Panc1 (cell line): ENCODE measurements at regions not wholly inside any gene's neighbourhood (a gene's known extent, or its start where the extent isn't known, plus 50 kb on each side); places are given as distances from the start of the nearest gene placed in this dataset. TPM values are rescaled to one million over a fixed set of nuclear protein-coding genes. Genes with fewer than 3 reads are reported as not detected.

Experiments
- ATAC-seq: fragments of 200-7000 bp; cut with Tn5 transposase; 2 replicates; pipeline ENCODE4 v1.9.1; 2020; ENCODE audit warnings: mild to moderate bottlenecking, moderate library complexity
- BruUV-seq: library from RNA; stranded (reverse); fragments of 400-500 nt; replicated peaks from 2 replicates; lab custom pipeline; 2021; lab: Mats Ljungman, UMichigan
- CTCF ChIA-PET: fragments of 300-600 bp; sonication (Branson Sonifier 250); formaldehyde crosslinking; loops from one replicate; lab custom pipeline; 2022; ENCODE audit warnings: antibody characterized with exemption; lab: Charles Lee
- POLR2A ChIA-PET: fragments of 300-600 bp; sonication (Branson Sonifier 250); formaldehyde crosslinking; loops from one replicate; lab custom pipeline; 2022; ENCODE audit warnings: antibody characterized with exemption; lab: Charles Lee
- DNase-seq: peaks from one replicate; pipeline ENCODE4 v3.0.0-alpha.2; 2010; ENCODE audit warnings: low read depth, low spot score
- H3K27ac ChIP-seq: 2 replicates; pipeline ENCODE4 v1.5.1; 2011; ENCODE audit warnings: mild to moderate bottlenecking, low read length, inconsistent platforms
- H3K27me3 ChIP-seq: fragments of 200-500 bp; sonication (Bioruptor generic); 2 replicates; pipeline ENCODE4 v1.6.0; 2014; ENCODE audit warnings: low read length, inconsistent platforms; ENCODE audit not compliant: control insufficient read depth, insufficient read depth
- H3K36me3 ChIP-seq: fragments of 200-500 bp; sonication (Bioruptor generic); 2 replicates; pipeline ENCODE4 v1.5.1; 2014; ENCODE audit warnings: inconsistent platforms, mild to moderate bottlenecking, low read length, moderate library complexity; ENCODE audit not compliant: control insufficient read depth, insufficient read depth
- H3K4me1 ChIP-seq: 2 replicates; pipeline ENCODE4 v1.5.1; 2011; ENCODE audit warnings: inconsistent platforms, mild to moderate bottlenecking, low read length, moderate library complexity; ENCODE audit not compliant: control insufficient read depth, insufficient read depth
- H3K4me3 ChIP-seq, 2 experiments: 2 replicates each; pipeline ENCODE4 v1.5.1; 2011 to 2012; ENCODE audit warnings: low read depth in 2 of 2, low read length in 2 of 2, mild to moderate bottlenecking in 2 of 2, inconsistent platforms in 1 of 2, moderate library complexity in 1 of 2
- H3K9me3 ChIP-seq: fragments of 200-500 bp; sonication (Bioruptor generic); 2 replicates; pipeline ENCODE4 v1.5.1; 2014; ENCODE audit warnings: low read depth, mild to moderate bottlenecking, inconsistent platforms, low read length, moderate library complexity; ENCODE audit not compliant: control insufficient read depth, insufficient read depth
- POLR2AphosphoS5 ChIP-seq: IDR thresholded peaks from 2 replicates; pipeline ENCODE4 v1.6.1; 2012; ENCODE audit warnings: mild to moderate bottlenecking, low read depth, low read length, moderate library complexity
- REST ChIP-seq, 2 experiments: IDR thresholded peaks; 2 replicates each; pipeline ENCODE4 v1.6.1; 2011 to 2012; ENCODE audit warnings: low read depth in 2 of 2, control low read depth in 1 of 2, low read length in 1 of 2, mild to moderate bottlenecking in 1 of 2, moderate library complexity in 1 of 2; ENCODE audit not compliant: insufficient read depth in 1 of 2
- SIN3A ChIP-seq: IDR thresholded peaks from 2 replicates; pipeline ENCODE4 v1.6.1; 2012; ENCODE audit warnings: low read depth, mild to moderate bottlenecking, low read length, moderate library complexity, borderline replicate concordance; ENCODE audit not compliant: insufficient read depth
- TCF7L2 ChIP-seq: IDR thresholded peaks from 2 replicates; pipeline ENCODE4 v1.6.1; 2011; ENCODE audit warnings: mild to moderate bottlenecking, low read depth, low read length, inconsistent platforms
- in situ Hi-C: cut with HindIII; loops from 2 replicates; pipeline ENCODE4 v1.10.0; 2016; ENCODE audit warnings: low sequenced_read_pairs, low pct_unique_long_range_greater_than_20kb
- intact Hi-C: fragments of 100-400 bp; cut with micrococcal nuclease; formaldehyde crosslinking; loops from one replicate; pipeline ENCODE4 v1.10.0; 2022; ENCODE audit not compliant: unreplicated experiment
- microRNA-seq: library from miRNA; unstranded; fragments of <30 nt; microRNA quantifications from one replicate; pipeline ENCODE4 v1.1.0, GENCODE V29; 2020; ENCODE audit not compliant: unreplicated experiment
- TF ChIP-seq, protein P1 (sequence below): fragments of 450-650 bp; IDR thresholded peaks from 2 replicates; pipeline ENCODE4 v1.5.1; 2017; ENCODE audit warnings: mild to moderate bottlenecking

DNA sequence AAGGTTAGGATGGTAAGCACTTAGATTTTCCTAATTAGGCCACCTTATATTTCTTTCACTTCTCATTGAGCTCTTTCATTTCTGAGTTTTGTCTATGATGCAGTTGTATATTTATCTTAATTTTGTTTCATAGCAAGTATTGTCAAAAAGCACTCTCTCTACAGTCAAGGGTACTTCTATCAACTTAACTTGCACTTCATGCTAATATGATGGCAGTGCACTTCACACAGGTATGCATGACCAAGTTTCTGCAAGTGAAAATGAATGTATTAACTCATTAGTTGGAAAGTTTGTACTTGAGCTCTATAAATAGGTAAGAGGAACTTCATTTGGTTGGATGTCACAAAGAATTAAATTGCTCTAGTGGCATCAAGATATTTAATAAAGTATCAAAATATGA lies 51.5 kb upstream of the CDH19 start:
- H3K27me3 ChIP-seq, result no peaks in the 10 kb centered on the region
- POLR2A ChIA-PET, result no interaction called here
- no peaks in the 10 kb centered on the region for H3K4me1 ChIP-seq
- no peaks in the 10 kb centered on the region for H3K9me3 ChIP-seq
- no peak for DNase-seq
- no TSS peak for BruUV-seq
- CTCF ChIA-PET, result no interaction called here
- intact Hi-C loops, result no loop called here
- no peaks in the 10 kb centered on the region for H3K36me3 ChIP-seq
- in situ Hi-C loops, result no loop called here
- H3K4me3 ChIP-seq, result no peak overlapping the region
- no peak overlapping the region for H3K27ac ChIP-seq
- no peak for ATAC-seq
- TF ChIP-seq, protein P1, sequence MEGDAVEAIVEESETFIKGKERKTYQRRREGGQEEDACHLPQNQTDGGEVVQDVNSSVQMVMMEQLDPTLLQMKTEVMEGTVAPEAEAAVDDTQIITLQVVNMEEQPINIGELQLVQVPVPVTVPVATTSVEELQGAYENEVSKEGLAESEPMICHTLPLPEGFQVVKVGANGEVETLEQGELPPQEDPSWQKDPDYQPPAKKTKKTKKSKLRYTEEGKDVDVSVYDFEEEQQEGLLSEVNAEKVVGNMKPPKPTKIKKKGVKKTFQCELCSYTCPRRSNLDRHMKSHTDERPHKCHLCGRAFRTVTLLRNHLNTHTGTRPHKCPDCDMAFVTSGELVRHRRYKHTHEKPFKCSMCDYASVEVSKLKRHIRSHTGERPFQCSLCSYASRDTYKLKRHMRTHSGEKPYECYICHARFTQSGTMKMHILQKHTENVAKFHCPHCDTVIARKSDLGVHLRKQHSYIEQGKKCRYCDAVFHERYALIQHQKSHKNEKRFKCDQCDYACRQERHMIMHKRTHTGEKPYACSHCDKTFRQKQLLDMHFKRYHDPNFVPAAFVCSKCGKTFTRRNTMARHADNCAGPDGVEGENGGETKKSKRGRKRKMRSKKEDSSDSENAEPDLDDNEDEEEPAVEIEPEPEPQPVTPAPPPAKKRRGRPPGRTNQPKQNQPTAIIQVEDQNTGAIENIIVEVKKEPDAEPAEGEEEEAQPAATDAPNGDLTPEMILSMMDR, result no peak
- TF ChIP-seq POLR2AphosphoS5 (no peak), REST (IDR thresholded peaks at IDR 0.05; ENCODE audit: insufficient read depth in 1 of 2, low read depth in 2 of 2, low read length in 1 of 2) (no peak), TCF7L2 (no peak), SIN3A (no peak)

Small RNAs in the stretch of these regions (microRNA-seq; reads per million reads assigned to microRNA genes)
- gene MIR5011, result not detected
